RPMI8226 (cell line): ENCODE measurements at regions not wholly inside any gene's neighbourhood (a gene's known extent, or its start where the extent isn't known, plus 50 kb on each side); places are given as distances from the start of the nearest gene placed in this dataset.
A peak's percentile ranks its signal among the peaks of the same experiment; 100 is the strongest.

ENCODE experiments used
- DNase-seq: peaks from one replicate; pipeline ENCODE4 v3.0.0-alpha.2; 2015

DNA sequence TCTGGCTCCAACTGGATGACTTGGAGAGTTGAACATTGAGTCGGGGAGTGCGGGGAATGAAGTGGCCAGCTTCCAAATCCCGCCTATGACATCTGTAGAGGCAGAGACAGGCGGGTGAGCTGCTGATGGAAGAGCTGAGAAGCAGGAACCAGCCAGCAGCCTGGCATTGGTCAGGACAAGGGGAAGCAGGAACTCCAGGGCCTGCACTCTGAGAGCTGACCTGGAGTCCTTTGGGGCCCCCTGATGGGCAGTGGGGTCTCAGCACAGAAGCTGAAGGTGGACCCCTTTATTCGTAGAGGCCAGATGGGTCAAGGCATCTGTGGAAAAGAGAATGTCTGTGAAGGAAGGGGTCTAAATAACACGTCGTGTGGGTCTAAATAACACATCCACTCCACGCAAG lies 57.0 kb downstream of the SEC61G start:
- DNase-seq: no peak

GRCh38 chr7:54699715-54700114 lies 59.3 kb downstream of the SEC61G start:
- no peak for DNase-seq

GRCh38 chr7:54697659-54698186 lies 61.3 kb downstream of the SEC61G start:
- DNase-seq: no peak

GRCh38 chr7:54690892-54691291 lies 68.1 kb downstream of the SEC61G start:
- no peak for DNase-seq

GRCh38 chr7:54690050-54690443 lies 69.0 kb downstream of the SEC61G start:
- DNase-seq: no peak

DNA sequence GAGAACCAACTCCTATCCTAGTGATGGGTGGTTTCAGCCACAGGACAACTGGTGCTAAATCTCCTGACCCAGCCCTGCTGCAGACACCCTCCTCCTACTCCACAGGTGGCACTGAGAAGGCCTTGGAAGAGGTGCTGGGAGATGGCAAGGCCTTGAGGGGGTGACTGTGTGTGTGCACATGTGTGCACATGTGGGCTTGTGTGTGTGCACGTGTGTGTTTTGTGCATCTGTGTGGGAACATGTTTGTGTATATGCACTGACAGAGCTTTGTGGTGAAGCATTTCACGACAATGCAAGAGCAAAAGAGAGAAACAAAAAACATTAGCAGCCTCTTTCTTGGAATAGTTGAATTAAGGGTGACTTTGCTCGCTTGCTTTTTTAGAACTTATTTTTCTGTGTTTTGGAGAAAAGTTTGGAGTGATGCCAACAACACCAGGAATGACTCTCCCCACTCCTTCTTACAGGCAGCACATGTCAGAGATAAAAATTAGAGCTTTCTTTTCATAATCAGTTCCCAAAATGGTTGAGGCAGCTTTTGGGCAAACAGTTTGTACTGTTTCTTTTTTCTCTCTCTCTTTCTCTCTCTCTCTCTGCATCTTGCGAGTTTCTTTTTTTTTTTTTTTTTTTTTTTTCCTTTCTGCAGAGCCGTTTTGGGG lies 69.5 kb downstream of the SEC61G start:
- DNase-seq: no peak

GRCh38 chr7:54687462-54688212 lies 71.4 kb downstream of the SEC61G start:
- no peak for DNase-seq

GRCh38 chr7:54680377-54681005 lies 78.5 kb downstream of the SEC61G start:
- no peak for DNase-seq

DNA sequence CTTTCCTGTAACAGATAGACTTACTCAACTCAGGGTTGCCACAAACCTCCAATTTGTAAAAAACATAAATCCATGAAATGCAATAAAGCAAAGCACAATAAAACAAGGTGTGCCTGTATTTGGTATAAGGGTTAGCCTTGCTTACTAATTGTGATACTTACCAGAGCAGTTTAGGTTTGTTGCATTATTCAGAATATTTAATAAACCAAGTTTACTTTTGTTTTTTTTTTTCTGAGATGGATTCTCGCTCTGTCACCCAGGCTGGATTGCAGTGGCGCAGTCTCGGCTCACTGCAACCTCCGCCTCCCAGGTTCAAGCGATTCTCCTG lies 79.6 kb downstream of the SEC61G start:
- DNase-seq: no peak

DNA sequence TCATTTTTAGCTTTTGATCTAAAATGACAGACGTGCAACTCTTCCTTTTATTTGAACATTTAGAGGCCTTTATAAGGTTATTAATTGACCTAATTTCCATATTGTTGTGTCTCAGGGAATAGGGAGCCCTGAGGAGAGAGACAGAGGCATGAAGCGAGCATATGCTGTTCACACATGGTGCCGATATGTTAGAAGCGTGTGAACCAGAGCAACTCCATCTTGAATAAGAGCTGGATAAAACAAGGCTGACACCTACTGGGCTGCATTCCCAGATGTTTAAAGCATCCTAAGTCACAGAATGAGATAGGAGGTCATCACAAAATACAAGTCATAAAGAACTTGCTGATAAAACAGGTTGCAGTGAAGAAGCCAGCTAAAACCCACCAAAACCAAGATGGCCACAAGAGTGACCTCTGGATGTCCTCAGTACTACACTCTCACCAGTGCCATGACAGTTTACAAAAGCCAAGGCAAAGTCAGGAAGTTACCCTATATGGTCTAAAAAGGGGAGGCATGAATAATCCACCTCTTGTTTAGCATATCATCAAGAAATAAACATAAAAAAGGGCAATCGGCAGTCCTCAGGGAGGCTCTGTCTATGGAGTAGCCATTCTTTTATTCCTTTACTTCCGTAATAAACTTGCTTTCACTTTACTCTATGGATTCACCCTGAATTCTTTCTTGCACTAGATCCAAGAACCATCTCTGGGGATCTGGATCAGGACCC lies 80.1 kb downstream of the SEC61G start:
- DNase-seq: no peak

GRCh38 chr7:54674891-54675290 lies 84.1 kb downstream of the SEC61G start:
- DNase-seq: no peak

DNA sequence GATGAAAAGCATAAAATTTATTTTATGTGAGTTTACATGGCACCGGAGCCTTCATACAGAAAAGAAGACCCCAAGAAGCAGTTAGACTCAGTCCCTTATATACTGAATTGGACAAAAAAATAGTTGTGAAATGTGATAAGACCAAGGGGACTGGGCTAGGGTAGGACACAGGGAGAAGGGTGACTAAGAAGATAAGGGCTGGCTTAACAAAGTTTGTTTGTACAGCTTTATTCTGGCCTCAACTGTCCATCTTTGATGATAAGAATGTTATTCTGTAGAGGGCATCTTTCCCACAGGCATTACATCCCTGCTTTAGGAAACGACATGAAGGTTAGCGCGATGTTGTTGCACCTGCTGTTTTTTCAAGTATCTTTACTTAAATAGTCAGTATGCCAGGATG lies 86.5 kb downstream of the SEC61G start:
- DNase-seq: no peak

GRCh38 chr7:54664235-54665228 lies 94.5 kb downstream of the SEC61G start:
- DNase-seq: peak; percentile 81

DNA sequence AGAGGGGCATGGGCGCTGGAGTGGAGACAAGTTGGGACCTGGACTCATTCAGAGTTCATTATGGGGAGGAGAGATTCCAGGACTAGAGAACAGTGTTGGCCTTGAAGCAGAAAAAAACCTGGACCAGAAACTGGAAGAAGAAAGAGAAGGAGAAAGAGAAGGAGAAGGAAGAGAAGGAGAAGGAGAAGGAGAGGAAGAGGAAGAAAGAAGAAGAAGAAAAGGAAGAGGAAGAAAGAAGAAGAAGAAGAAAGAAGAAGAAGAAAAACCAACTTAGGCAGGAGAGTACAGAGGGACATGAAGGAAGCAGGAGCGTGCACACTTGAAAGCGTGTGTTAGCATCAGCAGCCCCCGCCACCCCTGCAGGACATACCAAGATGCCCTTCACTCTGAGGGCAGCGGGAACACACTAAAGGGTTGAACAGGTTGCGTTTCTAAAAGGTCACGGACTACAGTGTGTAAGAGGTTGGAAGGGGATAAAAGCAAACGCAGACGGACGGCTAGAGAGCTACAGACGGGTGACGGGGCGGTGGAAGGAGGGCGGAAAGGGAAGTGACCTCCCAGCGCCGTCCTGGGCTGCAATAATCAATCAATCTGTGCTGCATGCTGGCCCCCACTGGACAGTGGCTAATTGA lies 95.3 kb downstream of the SEC61G start:
- DNase-seq: no peak

GRCh38 chr7:54663186-54663585 lies 95.8 kb downstream of the SEC61G start:
- no peak for DNase-seq

DNA sequence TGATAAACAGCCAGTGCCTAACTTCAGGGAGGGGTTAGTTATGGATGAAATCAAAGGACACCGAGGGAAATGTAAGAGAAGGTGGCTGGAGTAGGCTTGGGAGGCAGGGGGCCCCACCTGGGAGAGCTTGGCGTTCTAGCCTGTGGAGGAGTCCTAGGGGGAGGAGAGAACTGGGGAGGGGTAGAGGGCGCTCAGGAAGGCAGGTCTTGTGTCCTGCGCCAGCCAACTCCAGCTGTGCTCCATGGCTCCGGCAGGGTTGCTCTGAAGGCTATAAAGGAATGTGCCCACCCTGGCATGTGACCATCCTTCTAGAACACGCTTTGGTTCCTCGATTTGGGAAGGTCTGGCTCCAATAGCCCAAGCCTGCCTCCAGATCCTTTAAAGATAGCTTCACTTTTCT lies 96.3 kb downstream of the SEC61G start:
- no peak for DNase-seq

DNA sequence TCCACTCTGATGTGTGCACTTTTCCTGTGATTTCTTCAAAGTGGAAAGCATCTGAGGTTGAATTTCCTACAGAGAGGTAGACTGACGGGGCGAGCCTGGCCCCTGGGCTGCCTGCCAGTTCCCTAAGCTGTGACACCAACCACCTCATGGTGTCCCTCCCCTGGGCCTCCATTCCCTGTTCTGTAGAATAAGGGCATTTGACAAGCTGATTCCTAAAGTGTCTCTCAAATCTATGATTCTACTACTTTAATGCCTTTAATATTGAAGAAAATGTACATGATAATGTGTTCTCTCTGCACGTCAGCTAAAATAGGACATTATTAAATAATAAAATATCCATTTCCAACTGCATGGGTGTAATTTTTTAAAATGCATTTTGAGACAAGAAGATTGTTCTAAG lies 105.1 kb downstream of the SEC61G start:
- no peak for DNase-seq

DNA sequence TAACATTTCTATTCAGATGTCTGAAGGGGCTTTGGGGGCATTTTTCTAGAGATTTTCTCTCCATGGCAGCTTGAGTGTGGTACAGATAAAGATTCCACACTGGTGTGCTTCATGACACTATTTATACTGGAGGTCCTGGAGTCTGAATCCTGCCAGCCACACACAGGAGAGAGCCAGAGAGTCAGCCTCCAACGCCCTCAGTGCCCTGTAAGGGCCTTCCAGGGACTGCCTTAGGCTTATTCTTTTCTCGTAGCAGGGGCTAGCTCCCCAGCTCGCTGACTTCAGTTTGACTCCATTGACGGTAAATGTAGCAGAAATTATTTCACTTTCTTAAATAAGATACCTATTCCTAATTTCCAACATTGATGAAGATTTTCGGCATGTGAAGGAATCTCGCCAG lies 100.9 kb downstream of the VSTM2A start:
- DNase-seq: no peak

- no peak for DNase-seq
Measured at GRCh38 chr7:54637712-54638396, 95.7 kb downstream of the VSTM2A start.

DNA sequence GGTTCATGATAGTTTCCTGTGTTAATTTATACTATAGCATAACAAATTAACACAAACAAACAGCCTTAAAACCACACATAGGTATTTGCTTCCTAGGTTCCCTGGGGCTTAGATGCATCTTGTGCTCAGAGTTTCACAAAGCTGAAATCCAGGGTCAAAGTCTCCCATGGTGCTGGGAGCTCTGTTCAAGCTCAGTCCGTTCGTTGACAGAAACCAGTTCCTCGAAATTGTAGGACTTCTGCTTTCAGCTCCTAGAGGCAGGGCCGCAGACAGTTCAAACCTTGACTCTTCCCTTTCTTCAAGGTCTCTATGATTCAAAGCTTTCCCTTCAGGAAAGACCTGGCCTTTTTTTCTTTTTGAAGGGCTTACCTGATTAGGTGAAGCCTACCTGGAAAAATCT lies 90.5 kb downstream of the VSTM2A start:
- DNase-seq: no peak

DNA sequence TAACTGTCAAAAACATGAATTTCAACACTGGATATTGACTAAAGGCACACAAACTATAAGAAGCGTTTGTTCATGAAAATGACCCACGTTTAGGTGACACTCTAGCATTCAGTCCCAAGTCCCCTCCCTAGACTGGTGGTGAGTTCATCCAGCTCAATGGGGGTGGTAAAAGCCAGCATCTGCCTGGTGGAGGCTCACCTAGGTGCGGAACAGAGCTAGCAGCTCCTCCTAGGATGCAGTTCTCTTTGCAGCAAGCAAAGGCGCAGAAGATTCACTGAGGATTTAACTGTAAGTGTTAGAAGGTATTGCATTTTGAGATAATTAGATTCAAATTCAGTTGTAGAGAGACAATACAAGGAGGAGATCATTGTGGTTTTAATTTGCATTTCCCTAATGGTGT lies 87.6 kb downstream of the VSTM2A start:
- no peak for DNase-seq
